Mesenchymal stem cell (in vitro differentiated cells and primary cell): ENCODE measurements at regions not wholly inside any gene's neighbourhood (a gene's known extent, or its start where the extent isn't known, plus 50 kb on each side); places are given as distances from the start of the nearest gene placed in this dataset.

Experiments used
- DNase-seq: peaks from one replicate; pipeline ENCODE4 v3.0.0-alpha.2; 2013
- H2AFZ ChIP-seq: one replicate; pipeline ENCODE4 v1.6.1; 2013; ENCODE audit warnings: low read depth, mild to moderate bottlenecking, control low read depth, inconsistent platforms, low read length, moderate library complexity
- H2AK5ac ChIP-seq: 2 replicates; pipeline ENCODE4 v1.6.1; 2013; ENCODE audit warnings: low read length, moderate library complexity, mild to moderate bottlenecking, inconsistent platforms; ENCODE audit not compliant: severe bottlenecking
- H2BK120ac ChIP-seq: one replicate; pipeline ENCODE4 v1.6.1; 2013; ENCODE audit warnings: low read depth, mild to moderate bottlenecking, inconsistent platforms, low read length, moderate library complexity
- H2BK12ac ChIP-seq, 2 experiments: one replicate each; pipeline ENCODE4 v1.6.1; 2013; ENCODE audit warnings: inconsistent platforms in 2 of 2, low read length in 2 of 2, mild to moderate bottlenecking in 2 of 2, moderate library complexity in 2 of 2, control low read depth in 1 of 2
- H2BK15ac ChIP-seq: one replicate; pipeline ENCODE4 v1.6.1; 2013; ENCODE audit warnings: mild to moderate bottlenecking, low read depth, inconsistent platforms; ENCODE audit not compliant: poor library complexity, severe bottlenecking
- H2BK5ac ChIP-seq: 2 replicates; pipeline ENCODE4 v1.6.1; 2013; ENCODE audit warnings: low read depth, mild to moderate bottlenecking, low read length, control low read depth, inconsistent platforms; ENCODE audit not compliant: poor library complexity, severe bottlenecking
- H3K14ac ChIP-seq, 2 experiments: one replicate each; pipeline ENCODE4 v1.6.1; 2013; ENCODE audit warnings: inconsistent platforms in 2 of 2, low read length in 2 of 2, control low read depth in 1 of 2, mild to moderate bottlenecking in 1 of 2, moderate library complexity in 1 of 2
- H3K18ac ChIP-seq, 2 experiments: one replicate each; pipeline ENCODE4 v1.6.1; 2013; ENCODE audit warnings: inconsistent platforms in 2 of 2, low read length in 2 of 2, control low read depth in 1 of 2, low read depth in 1 of 2, mild to moderate bottlenecking in 1 of 2
- H3K23ac ChIP-seq, 2 experiments: one replicate each; pipeline ENCODE4 v1.6.1; 2013; ENCODE audit warnings: inconsistent platforms in 2 of 2, low read length in 2 of 2, mild to moderate bottlenecking in 2 of 2, moderate library complexity in 2 of 2, control low read depth in 1 of 2
- H3K27ac ChIP-seq: 2 replicates; pipeline ENCODE4 v1.5.1; 2013; ENCODE audit warnings: mild to moderate bottlenecking, moderate library complexity, low read length, control low read depth, inconsistent platforms; ENCODE audit not compliant: poor library complexity, severe bottlenecking
- H3K27me3 ChIP-seq, 2 experiments: 2 replicates each; pipeline versions ENCODE4 v1.6.1 to v1.7.0; 2013; ENCODE audit warnings: low read length in 2 of 2, mild to moderate bottlenecking in 2 of 2, moderate library complexity in 2 of 2, control low read depth in 1 of 2, inconsistent platforms in 1 of 2; ENCODE audit not compliant: control insufficient read depth in 1 of 2, insufficient read depth in 1 of 2
- H3K36me3 ChIP-seq, 2 experiments: 2 replicates each; pipeline versions ENCODE4 v1.6.1 to v1.7.0; 2013; ENCODE audit warnings: low read length in 2 of 2, control low read depth in 1 of 2, inconsistent platforms in 1 of 2, low read depth in 1 of 2, mild to moderate bottlenecking in 1 of 2; ENCODE audit not compliant: insufficient read depth in 2 of 2, control insufficient read depth in 1 of 2
- H3K4ac ChIP-seq, 2 experiments: one replicate each; pipeline ENCODE4 v1.6.1; 2013; ENCODE audit warnings: inconsistent platforms in 2 of 2, low read length in 2 of 2, mild to moderate bottlenecking in 2 of 2, moderate library complexity in 2 of 2, control low read depth in 1 of 2, low read depth in 1 of 2
- H3K4me1 ChIP-seq: 2 replicates; pipeline ENCODE4 v1.6.1; 2013; ENCODE audit warnings: low read depth, low read length, control low read depth; ENCODE audit not compliant: control insufficient read depth, insufficient read depth
- H3K4me2 ChIP-seq: 2 replicates; pipeline ENCODE4 v1.6.1; 2013; ENCODE audit warnings: low read length, mild to moderate bottlenecking, inconsistent platforms; ENCODE audit not compliant: poor library complexity, severe bottlenecking
- H3K4me3 ChIP-seq, 2 experiments: 2 replicates each; pipeline versions ENCODE4 v1.5.1 to v1.7.0; 2013; ENCODE audit warnings: low read length in 2 of 2, mild to moderate bottlenecking in 2 of 2, control low read depth in 1 of 2, low read depth in 1 of 2; ENCODE audit not compliant: insufficient read depth in 1 of 2
- H3K79me1 ChIP-seq: replicated peaks from 2 replicates; pipeline ENCODE4 v1.6.1; 2013; ENCODE audit warnings: mild to moderate bottlenecking, control low read depth, low read length, inconsistent platforms; ENCODE audit not compliant: poor library complexity, severe bottlenecking
- H3K9ac ChIP-seq: 2 replicates; pipeline ENCODE4 v1.7.0; 2013; ENCODE audit warnings: mild to moderate bottlenecking, low read length, moderate library complexity
- H3K9me3 ChIP-seq: 2 replicates; pipeline ENCODE4 v1.7.0; 2013; ENCODE audit warnings: mild to moderate bottlenecking, low read length; ENCODE audit not compliant: control insufficient read depth
- H4K8ac ChIP-seq: one replicate; pipeline ENCODE4 v1.6.1; 2013; ENCODE audit warnings: inconsistent platforms, mild to moderate bottlenecking, low read length, moderate library complexity
- H4K91ac ChIP-seq: one replicate; pipeline ENCODE4 v1.6.1; 2013; ENCODE audit warnings: mild to moderate bottlenecking, low read length, inconsistent platforms
- WGBS: methylation state at CpG from one replicate; pipeline ENCODE4 v1.1.7; 2013; ENCODE audit warnings: mixed read lengths; 5-methylcytosine and 5-hydroxymethylcytosine counted together

GRCh38 chr13:111971891-111972780 lies 94.8 kb upstream of the SOX1 start:
- no peak overlapping the region for H3K18ac ChIP-seq
- DNase-seq, result no peak
- H4K91ac ChIP-seq, result no peak overlapping the region
- H3K4me3 ChIP-seq, result no peak overlapping the region
- H3K27ac ChIP-seq, result no peak overlapping the region
- no peak overlapping the region for H3K23ac ChIP-seq
- no peak overlapping the region for H3K14ac ChIP-seq
- no peak overlapping the region for H3K4me2 ChIP-seq
- H3K9ac ChIP-seq, result no peak overlapping the region
- H3K36me3 ChIP-seq, result no peaks in the 10 kb centered on the region
- no peak overlapping the region for H4K8ac ChIP-seq
- peaks cover 0 to 4% of the 10 kb centered on the region in 2 experiments for H3K27me3 ChIP-seq
- no peak overlapping the region for H2AK5ac ChIP-seq
- no peak overlapping the region for H3K4ac ChIP-seq
- no peak overlapping the region for H2AFZ ChIP-seq
- H3K79me1 ChIP-seq, result no peaks in the 10 kb centered on the region
- no peak overlapping the region for H2BK15ac ChIP-seq
- 55% methylated on average over 24 of the region's 25 CpGs for WGBS
- H2BK12ac ChIP-seq, result no peak overlapping the region
- H2BK120ac ChIP-seq, result no peak overlapping the region
- H2BK5ac ChIP-seq, result no peak overlapping the region
- peaks cover 6% of the 10 kb centered on the region for H3K9me3 ChIP-seq
- H3K4me1 ChIP-seq, result no peaks in the 10 kb centered on the region

- H4K8ac ChIP-seq, result no peak overlapping the region
- H3K4me2 ChIP-seq, result no peak overlapping the region
- H2AK5ac ChIP-seq, result no peak overlapping the region
- H3K4ac ChIP-seq, result no peak overlapping the region
- WGBS, result 46% methylated on average over 15 of the region's 15 CpGs
- peaks cover 6% of the 10 kb centered on the region for H3K9me3 ChIP-seq
- no peak overlapping the region for H2BK12ac ChIP-seq
- no peak overlapping the region for H2BK5ac ChIP-seq
- no peak overlapping the region for H2BK15ac ChIP-seq
- H2AFZ ChIP-seq, result no peak overlapping the region
- no peaks in the 10 kb centered on the region for H3K36me3 ChIP-seq
- H2BK120ac ChIP-seq, result no peak overlapping the region
- no peak overlapping the region for H3K23ac ChIP-seq
- DNase-seq, result no peak
- no peak overlapping the region for H4K91ac ChIP-seq
- peaks cover 0 to 4% of the 10 kb centered on the region in 2 experiments for H3K27me3 ChIP-seq
- no peaks in the 10 kb centered on the region for H3K4me1 ChIP-seq
- no peaks in the 10 kb centered on the region for H3K79me1 ChIP-seq
- no peak overlapping the region for H3K14ac ChIP-seq
- H3K4me3 ChIP-seq, result no peak overlapping the region
- no peak overlapping the region for H3K18ac ChIP-seq
- H3K27ac ChIP-seq, result no peak overlapping the region
- H3K9ac ChIP-seq, result no peak overlapping the region
Observed at GRCh38 chr13:111973186-111973585, 93.8 kb upstream of the SOX1 start.

GRCh38 chr13:111973605-111974340 lies 93.2 kb upstream of the SOX1 start:
- H2BK120ac ChIP-seq, result no peak overlapping the region
- no peak overlapping the region for H3K23ac ChIP-seq
- H3K27me3 ChIP-seq, result peaks cover 0 to 4% of the 10 kb centered on the region in 2 experiments
- H3K36me3 ChIP-seq, result no peaks in the 10 kb centered on the region
- no peak overlapping the region for H2BK5ac ChIP-seq
- H3K4me2 ChIP-seq, result no peak overlapping the region
- 58% methylated on average over 16 of the region's 16 CpGs for WGBS
- no peak overlapping the region for H2AK5ac ChIP-seq
- H3K4me1 ChIP-seq, result no peaks in the 10 kb centered on the region
- no peak overlapping the region for H3K4me3 ChIP-seq
- H3K79me1 ChIP-seq, result no peaks in the 10 kb centered on the region
- H3K14ac ChIP-seq, result no peak overlapping the region
- peak; percentile 42 for DNase-seq
- H4K8ac ChIP-seq, result no peak overlapping the region
- H3K9me3 ChIP-seq, result peaks cover 6% of the 10 kb centered on the region
- H2AFZ ChIP-seq, result no peak overlapping the region
- H2BK12ac ChIP-seq, result no peak overlapping the region
- no peak overlapping the region for H3K9ac ChIP-seq
- no peak overlapping the region for H3K27ac ChIP-seq
- no peak overlapping the region for H2BK15ac ChIP-seq
- no peak overlapping the region for H3K4ac ChIP-seq
- no peak overlapping the region for H3K18ac ChIP-seq
- H4K91ac ChIP-seq, result no peak overlapping the region

- Histone ChIP-seq H2BK120ac (no peak overlapping the region), H2AK5ac (no peak overlapping the region), H3K9me3 (peaks cover 6% of the 10 kb centered on the region), H3K27ac (no peak overlapping the region), H2BK5ac (no peak overlapping the region), H4K91ac (no peak overlapping the region), H3K27me3 (peaks cover 0 to 4% of the 10 kb centered on the region in 2 experiments), H4K8ac (no peak overlapping the region), H2BK12ac (no peak overlapping the region), H2AFZ (no peak overlapping the region), H3K4ac (no peak overlapping the region), H3K23ac (no peak overlapping the region), H3K18ac (no peak overlapping the region), H3K4me3 (no peak overlapping the region), H2BK15ac (no peak overlapping the region), H3K79me1 (no peaks in the 10 kb centered on the region), H3K9ac (no peak overlapping the region), H3K4me1 (no peaks in the 10 kb centered on the region), H3K14ac (peak overlapping the region in 1 of 2 experiments; percentile 41), H3K36me3 (no peaks in the 10 kb centered on the region), H3K4me2 (no peak overlapping the region)
- WGBS, result 88% methylated on average over 13 of the region's 13 CpGs
- no peak for DNase-seq
Observed at GRCh38 chr13:111974341-111974640, 92.7 kb upstream of the SOX1 start.
